Thyroid gland (tissue), 4 donors: ENCODE measurements at regions not wholly inside any gene's neighbourhood (a gene's known extent, or its start where the extent isn't known, plus 50 kb on each side); places are given as distances from the start of the nearest gene placed in this dataset.
"Not testable (repeated sequence)": the region's sequence is repeated elsewhere in the genome, so short reads cannot be mapped to it uniquely, and the experiment has no call there.

Experiments used
- POLR2A ChIP-seq, 2 donors: fragments of 450-650 bp; IDR thresholded peaks; one replicate each; pipeline ENCODE4 v1.6.1; 2017; ENCODE audit warnings: antibody characterized with exemption in 2 of 2, mild to moderate bottlenecking in 2 of 2, moderate library complexity in 1 of 2
- TF ChIP-seq, protein P1 (sequence below), 6 experiments: fragments of 200-600 bp in 3 of 6; fragments of 450-650 bp in 3 of 6; sonication (generic) in 3 of 6; IDR thresholded peaks; one replicate each; pipeline ENCODE4 v1.5.1; 2016 to 2019; ENCODE audit warnings: antibody characterized with exemption in 6 of 6, mild to moderate bottlenecking in 2 of 6, inconsistent platforms in 1 of 6, moderate library complexity in 1 of 6

GRCh38 chr2:51263101-51263500 is 231.2 kb upstream of the NRXN1 start:
- not testable (repeated sequence) for TF ChIP-seq POLR2A (IDR thresholded peaks at IDR 0.05)
- TF ChIP-seq, protein P1, sequence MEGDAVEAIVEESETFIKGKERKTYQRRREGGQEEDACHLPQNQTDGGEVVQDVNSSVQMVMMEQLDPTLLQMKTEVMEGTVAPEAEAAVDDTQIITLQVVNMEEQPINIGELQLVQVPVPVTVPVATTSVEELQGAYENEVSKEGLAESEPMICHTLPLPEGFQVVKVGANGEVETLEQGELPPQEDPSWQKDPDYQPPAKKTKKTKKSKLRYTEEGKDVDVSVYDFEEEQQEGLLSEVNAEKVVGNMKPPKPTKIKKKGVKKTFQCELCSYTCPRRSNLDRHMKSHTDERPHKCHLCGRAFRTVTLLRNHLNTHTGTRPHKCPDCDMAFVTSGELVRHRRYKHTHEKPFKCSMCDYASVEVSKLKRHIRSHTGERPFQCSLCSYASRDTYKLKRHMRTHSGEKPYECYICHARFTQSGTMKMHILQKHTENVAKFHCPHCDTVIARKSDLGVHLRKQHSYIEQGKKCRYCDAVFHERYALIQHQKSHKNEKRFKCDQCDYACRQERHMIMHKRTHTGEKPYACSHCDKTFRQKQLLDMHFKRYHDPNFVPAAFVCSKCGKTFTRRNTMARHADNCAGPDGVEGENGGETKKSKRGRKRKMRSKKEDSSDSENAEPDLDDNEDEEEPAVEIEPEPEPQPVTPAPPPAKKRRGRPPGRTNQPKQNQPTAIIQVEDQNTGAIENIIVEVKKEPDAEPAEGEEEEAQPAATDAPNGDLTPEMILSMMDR (IDR thresholded peaks at IDR 0.05), result not testable (repeated sequence)
